ENCODE measurements at regions not wholly inside any gene's neighbourhood (a gene's known extent, or its start where the extent isn't known, plus 50 kb on each side); places are given as distances from the start of the nearest gene placed in this dataset.
A peak's percentile ranks its signal among the peaks of the same experiment; 100 is the strongest.
"Not testable (repeated sequence)": the region's sequence is repeated elsewhere in the genome, so short reads cannot be mapped to it uniquely, and the experiment has no call there.

- DNase-seq: no peak
These were observed 53.4 kb downstream of the HES1 start for GRCh38 chr3:194189243-194189791.

- DNase-seq: not testable (repeated sequence)
These were observed 55.9 kb downstream of the HES1 start for GRCh38 chr3:194191850-194192249.

- DNase-seq: no peak
These were observed 58.3 kb downstream of the HES1 start for GRCh38 chr3:194194051-194194756.

GRCh38 chr3:194194757-194195085, 58.8 kb downstream of the HES1 start:
- DNase-seq: no peak

- no peak for DNase-seq
These were observed 59.7 kb downstream of the HES1 start for GRCh38 chr3:194195611-194196010.

GRCh38 chr3:194196876-194197275, 60.9 kb downstream of the HES1 start:
- no peak for DNase-seq

GRCh38 chr3:194197396-194197960, 61.5 kb downstream of the HES1 start:
- no peak for DNase-seq

- DNase-seq: no peak
These were observed 62.2 kb downstream of the HES1 start for GRCh38 chr3:194197981-194198695.

- no peak for DNase-seq
These were observed 63.0 kb downstream of the HES1 start for GRCh38 chr3:194198938-194199337.

GRCh38 chr3:194200422-194201081, 64.6 kb downstream of the HES1 start:
- no peak for DNase-seq

GRCh38 chr3:194201953-194202666, 66.2 kb downstream of the HES1 start:
- no peak for DNase-seq

- DNase-seq: peak; percentile 34
These were observed 67.6 kb downstream of the HES1 start for GRCh38 chr3:194203482-194204041.

GRCh38 chr3:194204042-194204987, 68.4 kb downstream of the HES1 start:
- DNase-seq: peak; percentile 31

- peak; percentile 47 for DNase-seq
These were observed 69.8 kb downstream of the HES1 start for GRCh38 chr3:194205675-194206133.

GRCh38 chr3:194206320-194206719, 70.4 kb downstream of the HES1 start:
- DNase-seq: no peak

GRCh38 chr3:194208709-194209108, 72.8 kb downstream of the HES1 start:
- DNase-seq: no peak

- DNase-seq: no peak
These were observed 76.4 kb downstream of the HES1 start for GRCh38 chr3:194212161-194212844.

GRCh38 chr3:194212845-194213331, 76.9 kb downstream of the HES1 start:
- no peak for DNase-seq

- no peak for DNase-seq
These were observed 79.4 kb downstream of the HES1 start for GRCh38 chr3:194215392-194215791.
